GM12878 (cell line): ENCODE measurements at regions not wholly inside any gene's neighbourhood (a gene's known extent, or its start where the extent isn't known, plus 50 kb on each side); places are given as distances from the start of the nearest gene placed in this dataset.

Experiments used
- ATAC-seq: fragments of 200-7000 bp; cut with Tn5 transposase; 3 replicates; pipeline ENCODE4 v1.9.1; 2020; ENCODE audit warnings: mild to moderate bottlenecking, moderate library complexity
- BruUV-seq: library from RNA; stranded (reverse); fragments of 400-500 nt; replicated peaks from 2 replicates; lab custom pipeline; 2021; lab: Mats Ljungman, UMichigan
- CTCF ChIA-PET: fragments of 300-600 bp; sonication (Branson Sonifier 250); formaldehyde crosslinking; extraction: SDS; loops from one replicate; lab custom pipeline; 2021; ENCODE audit warnings: inconsistent platforms; lab: Yijun Ruan, JAX
- POLR2A ChIA-PET: fragments of 350-600 bp; formaldehyde crosslinking; extraction: SDS; loops from one replicate; lab custom pipeline; 2021; ENCODE audit warnings: inconsistent platforms; lab: Charles Lee
- RAD21 ChIA-PET: fragments of 300-600 bp; sonication (Branson Sonifier 250); formaldehyde crosslinking; loops from one replicate; lab custom pipeline; 2023; ENCODE audit warnings: antibody characterized with exemption; ENCODE audit not compliant: unreplicated experiment; lab: Charles Lee
- SMC1A ChIA-PET: fragments of 300-600 bp; sonication (Branson Sonifier 250); formaldehyde crosslinking; loops from one replicate; lab custom pipeline; 2023; ENCODE audit not compliant: unreplicated experiment, uncharacterized antibody; lab: Charles Lee
- DNase-seq: peaks from one replicate; pipeline ENCODE4 v3.0.0-alpha.2; 2011; ENCODE audit warnings: low read depth, low spot score
- FAIRE-seq: peaks from 3 replicates; lab custom pipeline; 2011; peaks lifted over from hg19 to GRCh38; lab: Jason Lieb, UNC
- H2AFZ ChIP-seq: 2 replicates; pipeline ENCODE4 v1.6.0; 2011; ENCODE audit warnings: low read depth, low read length, control low read depth; ENCODE audit not compliant: control insufficient read depth
- H3K27ac ChIP-seq: 2 replicates; pipeline ENCODE4 v1.5.1; 2011; ENCODE audit warnings: control low read depth; ENCODE audit not compliant: control insufficient read depth, insufficient read depth
- H3K27me3 ChIP-seq, 2 experiments: replicated peaks in 1 of 2; 2 replicates each; pipeline versions ENCODE4 v1.6.0 to v1.6.1; 2011; ENCODE audit warnings: low read length in 1 of 2; ENCODE audit not compliant: control insufficient read depth in 2 of 2, insufficient read depth in 2 of 2
- H3K36me3 ChIP-seq, 2 experiments: 2 replicates each; pipeline ENCODE4 v1.5.1; 2011; ENCODE audit warnings: low read length in 1 of 2; ENCODE audit not compliant: control insufficient read depth in 2 of 2, insufficient read depth in 2 of 2
- H3K4me1 ChIP-seq: 2 replicates; pipeline ENCODE4 v1.6.1; 2011; ENCODE audit warnings: mild to moderate bottlenecking, low read length, moderate library complexity, mixed read lengths; ENCODE audit not compliant: control insufficient read depth, insufficient read depth
- H3K4me2 ChIP-seq: 2 replicates; pipeline ENCODE4 v1.6.0; 2011; ENCODE audit warnings: control low read depth; ENCODE audit not compliant: control insufficient read depth, insufficient read depth
- H3K4me3 ChIP-seq: fragments of 200-600 bp; sonication (generic); 2 replicates; pipeline ENCODE4 v1.5.1; 2016
- H3K79me2 ChIP-seq: 2 replicates; pipeline ENCODE4 v1.6.0; 2011; ENCODE audit warnings: low read length; ENCODE audit not compliant: control insufficient read depth, insufficient read depth
- H3K9ac ChIP-seq: 2 replicates; pipeline ENCODE4 v1.8.0; 2011; ENCODE audit warnings: low read length, control low read depth, mixed read lengths; ENCODE audit not compliant: control insufficient read depth, insufficient read depth
- H3K9me3 ChIP-seq: replicated peaks from 3 replicates; pipeline ENCODE4 v1.5.1; 2011; ENCODE audit warnings: mild to moderate bottlenecking, low read length; ENCODE audit not compliant: control insufficient read depth, insufficient read depth
- H4K20me1 ChIP-seq: 2 replicates; pipeline ENCODE4 v1.6.0; 2011; ENCODE audit not compliant: control insufficient read depth, insufficient read depth
- RELA ChIP-seq: fragments of 450-650 bp; IDR thresholded peaks from 2 replicates; pipeline ENCODE4 v1.8.0; 2014; ENCODE audit warnings: borderline replicate concordance; ENCODE audit not compliant: partially characterized antibody
- SMC3 ChIP-seq: IDR thresholded peaks from 2 replicates; pipeline ENCODE4 v1.6.1; 2011; ENCODE audit warnings: low read length, improper control_type of control experiment, borderline replicate concordance
- TCF3 ChIP-seq: IDR thresholded peaks from 2 replicates; pipeline ENCODE4 v1.6.1; 2012; ENCODE audit warnings: low read depth, mild to moderate bottlenecking, low read length, borderline replicate concordance; ENCODE audit not compliant: insufficient read depth
- ZSCAN29 ChIP-seq: fragments of 450-650 bp; IDR thresholded peaks from 2 replicates; pipeline ENCODE4 v1.6.1; 2017; ENCODE audit warnings: mild to moderate bottlenecking, moderate library complexity
- ZZZ3 ChIP-seq: IDR thresholded peaks from 2 replicates; pipeline ENCODE4 v1.6.1; 2011; ENCODE audit warnings: low read depth; ENCODE audit not compliant: control insufficient read depth, insufficient read length
- WGBS: methylation state at CpG from one replicate; pipeline ENCODE4 v1.1.6; 2016; ENCODE audit warnings: low lambda C conversion rate; ENCODE audit not compliant: insufficient replicate concordance, insufficient coverage; ENCODE audit errors: missing lambda C conversion rate; 5-methylcytosine and 5-hydroxymethylcytosine counted together
- in situ Hi-C: fragments of 300-500 bp; cut with MboI; formaldehyde crosslinking; loops from 9 replicates; pipeline ENCODE4 v1.14.3; 2018; ENCODE audit warnings: mixed read lengths
- intact Hi-C: fragments of 100-400 bp; cut with micrococcal nuclease; formaldehyde crosslinking; loops from one replicate; pipeline ENCODE4 v1.14.2; 2022; ENCODE audit not compliant: unreplicated experiment
- TF ChIP-seq, protein P1 (sequence below): fragments of 450-650 bp; IDR thresholded peaks from 2 replicates; pipeline ENCODE4 v1.6.1; 2014; ENCODE audit warnings: mild to moderate bottlenecking
- TF ChIP-seq, protein P2 (sequence below): IDR thresholded peaks from 2 replicates; pipeline ENCODE4 v1.6.1; 2011; ENCODE audit warnings: low read depth, low read length, improper control_type of control experiment, borderline replicate concordance
- TF ChIP-seq, protein P3 (sequence below): fragments of 450-650 bp; IDR thresholded peaks from 2 replicates; pipeline ENCODE4 v1.6.1; 2017; ENCODE audit warnings: borderline replicate concordance

DNA sequence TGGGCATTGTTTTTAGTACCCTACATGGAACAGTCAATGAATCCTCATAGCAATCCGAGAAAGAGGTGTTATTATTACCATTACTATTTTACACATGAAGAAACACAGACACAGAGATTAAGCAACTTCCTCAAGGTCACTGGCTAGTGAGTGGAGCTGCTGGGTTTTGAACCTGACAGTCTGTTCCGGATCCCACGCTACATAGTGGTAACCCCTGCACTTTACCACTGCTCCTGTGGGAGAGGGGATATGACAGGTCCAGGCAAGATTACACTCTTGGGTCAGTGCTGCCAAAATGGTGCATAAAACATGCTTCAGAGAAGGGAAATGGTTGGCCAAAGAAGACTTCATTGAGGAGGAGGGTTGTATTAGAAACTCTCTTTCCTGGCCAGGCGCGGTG is 185.7 kb downstream of the XPNPEP1 start:
- Histone ChIP-seq H3K9me3 (no peaks in the 10 kb centered on the region), H3K79me2 (no peaks in the 10 kb centered on the region), H4K20me1 (no peaks in the 10 kb centered on the region), H3K36me3 (no peaks in the 10 kb centered on the region)
- CTCF ChIA-PET = no interaction called here
- ATAC-seq = no peak
- SMC1A ChIA-PET = no interaction called here
- POLR2A ChIA-PET = no interaction called here
- TF ChIP-seq RELA = no peak
- TF ChIP-seq, protein P1, sequence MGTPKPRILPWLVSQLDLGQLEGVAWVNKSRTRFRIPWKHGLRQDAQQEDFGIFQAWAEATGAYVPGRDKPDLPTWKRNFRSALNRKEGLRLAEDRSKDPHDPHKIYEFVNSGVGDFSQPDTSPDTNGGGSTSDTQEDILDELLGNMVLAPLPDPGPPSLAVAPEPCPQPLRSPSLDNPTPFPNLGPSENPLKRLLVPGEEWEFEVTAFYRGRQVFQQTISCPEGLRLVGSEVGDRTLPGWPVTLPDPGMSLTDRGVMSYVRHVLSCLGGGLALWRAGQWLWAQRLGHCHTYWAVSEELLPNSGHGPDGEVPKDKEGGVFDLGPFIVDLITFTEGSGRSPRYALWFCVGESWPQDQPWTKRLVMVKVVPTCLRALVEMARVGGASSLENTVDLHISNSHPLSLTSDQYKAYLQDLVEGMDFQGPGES = no peak
- TF ChIP-seq, protein P2, sequence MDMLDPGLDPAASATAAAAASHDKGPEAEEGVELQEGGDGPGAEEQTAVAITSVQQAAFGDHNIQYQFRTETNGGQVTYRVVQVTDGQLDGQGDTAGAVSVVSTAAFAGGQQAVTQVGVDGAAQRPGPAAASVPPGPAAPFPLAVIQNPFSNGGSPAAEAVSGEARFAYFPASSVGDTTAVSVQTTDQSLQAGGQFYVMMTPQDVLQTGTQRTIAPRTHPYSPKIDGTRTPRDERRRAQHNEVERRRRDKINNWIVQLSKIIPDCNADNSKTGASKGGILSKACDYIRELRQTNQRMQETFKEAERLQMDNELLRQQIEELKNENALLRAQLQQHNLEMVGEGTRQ = no peak
- TF ChIP-seq, all 136 proteins: peak for 0
- Histone ChIP-seq H3K4me2 (no peak overlapping the region), H3K4me1 (no peaks in the 10 kb centered on the region), H2AFZ (no peak overlapping the region), H3K9ac (no peak overlapping the region), H3K27me3 (no peaks in the 10 kb centered on the region), H3K27ac (no peak overlapping the region), H3K4me3 (no peak overlapping the region)
- RAD21 ChIA-PET = no interaction called here
- intact Hi-C loops (no loop called here), in situ Hi-C loops (no loop called here)
- no TSS peak for BruUV-seq
- FAIRE-seq (no peak), DNase-seq (no peak)
- 71% methylated on average over 5 of the region's 5 CpGs for WGBS

DNA sequence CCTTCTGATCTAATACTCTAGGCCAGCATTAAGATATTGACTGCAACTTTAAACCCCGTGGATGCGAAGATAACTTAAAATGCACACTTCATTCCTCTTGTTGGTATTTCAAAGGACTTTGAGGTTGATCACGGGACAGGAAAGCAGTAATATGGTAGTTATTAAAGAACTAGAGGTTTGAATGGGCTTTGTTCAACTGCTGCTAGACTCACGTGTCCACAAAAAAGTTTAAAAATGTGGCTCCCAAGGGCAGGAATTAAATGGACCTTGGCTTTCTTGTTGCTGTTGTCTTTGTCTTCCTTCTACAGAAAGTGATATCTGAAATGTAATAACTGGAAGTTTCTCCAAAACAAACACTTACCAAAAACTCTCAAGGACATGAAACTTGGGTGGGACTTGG is 186.3 kb downstream of the XPNPEP1 start:
- H3K27me3 ChIP-seq = no peaks in the 10 kb centered on the region
- no TSS peak for BruUV-seq
- no peak for TF ChIP-seq ZSCAN29
- no peak for TF ChIP-seq ZZZ3
- TF ChIP-seq, protein P3, sequence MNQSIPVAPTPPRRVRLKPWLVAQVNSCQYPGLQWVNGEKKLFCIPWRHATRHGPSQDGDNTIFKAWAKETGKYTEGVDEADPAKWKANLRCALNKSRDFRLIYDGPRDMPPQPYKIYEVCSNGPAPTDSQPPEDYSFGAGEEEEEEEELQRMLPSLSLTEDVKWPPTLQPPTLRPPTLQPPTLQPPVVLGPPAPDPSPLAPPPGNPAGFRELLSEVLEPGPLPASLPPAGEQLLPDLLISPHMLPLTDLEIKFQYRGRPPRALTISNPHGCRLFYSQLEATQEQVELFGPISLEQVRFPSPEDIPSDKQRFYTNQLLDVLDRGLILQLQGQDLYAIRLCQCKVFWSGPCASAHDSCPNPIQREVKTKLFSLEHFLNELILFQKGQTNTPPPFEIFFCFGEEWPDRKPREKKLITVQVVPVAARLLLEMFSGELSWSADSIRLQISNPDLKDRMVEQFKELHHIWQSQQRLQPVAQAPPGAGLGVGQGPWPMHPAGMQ = no peak
- TF ChIP-seq SMC3 = no peak
- no peak for TF ChIP-seq TCF3
- no peak overlapping the region for H2AFZ ChIP-seq
- no peak overlapping the region for H3K27ac ChIP-seq
- intact Hi-C loops = no loop called here
- no peak for ATAC-seq
- SMC1A ChIA-PET = no interaction called here
- in situ Hi-C loops = no loop called here
- no peaks in the 10 kb centered on the region for H3K36me3 ChIP-seq
- CTCF ChIA-PET = no interaction called here
- FAIRE-seq = no peak
- H3K79me2 ChIP-seq = no peaks in the 10 kb centered on the region
- H3K4me1 ChIP-seq = no peaks in the 10 kb centered on the region
- H3K9ac ChIP-seq = no peak overlapping the region
- no peak for DNase-seq
- RAD21 ChIA-PET = no interaction called here
- WGBS = under 1% methylated on average over 4 of the region's 4 CpGs
- no peaks in the 10 kb centered on the region for H3K9me3 ChIP-seq
- H4K20me1 ChIP-seq = no peaks in the 10 kb centered on the region
- H3K4me3 ChIP-seq = no peak overlapping the region
- POLR2A ChIA-PET = no interaction called here
- H3K4me2 ChIP-seq = no peak overlapping the region
